Tibial nerve (tissue), 3 donors: ENCODE measurements at regions not wholly inside any gene's neighbourhood (a gene's known extent, or its start where the extent isn't known, plus 50 kb on each side); places are given as distances from the start of the nearest gene placed in this dataset.
"Not testable (repeated sequence)": the region's sequence is repeated elsewhere in the genome, so short reads cannot be mapped to it uniquely, and the experiment has no call there.

ENCODE experiments used
- CTCF ChIP-seq, 5 experiments: fragments of 200-600 bp in 3 of 5; fragments of 450-650 bp in 2 of 5; sonication (generic) in 3 of 5; IDR thresholded peaks; one replicate each; pipeline ENCODE4 v1.5.1; 2016 to 2019; ENCODE audit warnings: antibody characterized with exemption in 5 of 5, mild to moderate bottlenecking in 3 of 5, moderate library complexity in 2 of 5
- POLR2A ChIP-seq, 2 donors: fragments of 450-650 bp; IDR thresholded peaks; one replicate each; pipeline ENCODE4 v1.6.1; 2017; ENCODE audit warnings: antibody characterized with exemption in 2 of 2, mild to moderate bottlenecking in 2 of 2, moderate library complexity in 2 of 2

GRCh38 chr20:30503204-30503603 lies 754.3 kb upstream of the DEFB115 start:
- not testable (repeated sequence) for TF ChIP-seq POLR2A, CTCF (IDR thresholded peaks at IDR 0.05)
